Adrenal gland (tissue), 5 donors: ENCODE measurements at regions not wholly inside any gene's neighbourhood (a gene's known extent, or its start where the extent isn't known, plus 50 kb on each side); places are given as distances from the start of the nearest gene placed in this dataset.

Experiments
- CTCF ChIP-seq, 6 experiments: fragments of 450-650 bp in 4 of 6; fragments of 200-600 bp in 2 of 6; sonication (generic) in 1 of 6; IDR thresholded peaks; 1 replicate in 5 of 6; 2 replicates in 1 of 6; pipeline versions ENCODE4 v1.5.1 to v1.8.0; 2016 to 2021; ENCODE audit warnings: antibody characterized with exemption in 6 of 6, mild to moderate bottlenecking in 2 of 6, moderate library complexity in 1 of 6
- POLR2A ChIP-seq, 2 donors: fragments of 450-650 bp; IDR thresholded peaks; one replicate each; pipeline ENCODE4 v1.6.1; 2017; ENCODE audit warnings: antibody characterized with exemption in 2 of 2, mild to moderate bottlenecking in 2 of 2, moderate library complexity in 1 of 2
- donor health status: DM: no; HTN: no; CAD: no.

- no peak for TF ChIP-seq CTCF (IDR thresholded peaks at IDR 0.05)
- no peak for TF ChIP-seq POLR2A (IDR thresholded peaks at IDR 0.05)
Measured at GRCh38 chr2:63742580-63742976, 99.1 kb upstream of the UGP2 start.
